ENCODE measurements at regions not wholly inside any gene's neighbourhood (a gene's known extent, or its start where the extent isn't known, plus 50 kb on each side); places are given as distances from the start of the nearest gene placed in this dataset.

GRCh38 chr1:164310166-164310565, 248.8 kb upstream of the PBX1 start:
- no peak for TF ChIP-seq CTCF (IDR thresholded peaks at IDR 0.05)
- TF ChIP-seq POLR2A (IDR thresholded peaks at IDR 0.05): no peak

Data from right lobe of liver (tissue), 4 donors.